Stomach (tissue), 8 donors: ENCODE measurements at regions not wholly inside any gene's neighbourhood (a gene's known extent, or its start where the extent isn't known, plus 50 kb on each side); places are given as distances from the start of the nearest gene placed in this dataset.
"Not testable (repeated sequence)": the region's sequence is repeated elsewhere in the genome, so short reads cannot be mapped to it uniquely, and the experiment has no call there.

Experiments used
- DNase-seq, 2 donors: peaks; one replicate each; pipeline versions ENCODE4 v3.0.0 to v3.0.0-alpha.2; 2013 to 2019
- H3K27ac ChIP-seq, 5 donors: fragments of 200-600 bp in 4 of 5; sonication (generic) in 4 of 5; one replicate each; pipeline ENCODE4 v1.5.1; 2013 to 2019; ENCODE audit warnings: mild to moderate bottlenecking in 1 of 5, moderate library complexity in 1 of 5
- H3K27me3 ChIP-seq, 3 donors: fragments of 200-600 bp; sonication (generic); one replicate each; pipeline ENCODE4 v1.5.1; 2017 to 2019; ENCODE audit warnings: mixed run types in 1 of 3
- H3K36me3 ChIP-seq, 4 donors: fragments of 200-600 bp; sonication (generic); 1 replicate in 3 of 4; 2 replicates in 1 of 4; pipeline ENCODE4 v1.5.1; 2016 to 2019
- H3K4me1 ChIP-seq, 4 donors: fragments of 200-600 bp; sonication (generic); one replicate each; pipeline ENCODE4 v1.5.1; 2016 to 2019
- H3K4me3 ChIP-seq, 4 donors: fragments of 200-600 bp; sonication (generic) in 3 of 4; one replicate each; pipeline ENCODE4 v1.5.1; 2016 to 2019; ENCODE audit warnings: mild to moderate bottlenecking in 1 of 4
- H3K9me3 ChIP-seq, 4 donors: fragments of 200-600 bp; sonication (generic); one replicate each; pipeline ENCODE4 v1.5.1; 2016 to 2019
- EP300 ChIP-seq: sonication (generic); formaldehyde crosslinking; IDR thresholded peaks from one replicate; pipeline ENCODE4 v1.6.1; 2017; ENCODE audit warnings: antibody characterized with exemption
- POLR2A ChIP-seq, 4 donors: fragments of 450-650 bp; IDR thresholded peaks; one replicate each; pipeline ENCODE4 v1.6.1; 2016; ENCODE audit warnings: antibody characterized with exemption in 4 of 4, control low read depth in 2 of 4, mild to moderate bottlenecking in 1 of 4, moderate library complexity in 1 of 4
- POLR2AphosphoS5 ChIP-seq, 3 donors: sonication (generic); formaldehyde crosslinking; IDR thresholded peaks; one replicate each; pipeline ENCODE4 v1.6.1; 2016; ENCODE audit warnings: antibody characterized with exemption in 3 of 3
- WGBS, 5 donors: extraction: QIAGEN DNeasy Blood & Tissue Kit in 3 of 5; methylation state at CpG; one replicate each; pipeline versions ENCODE4 v1.1.5 to v1.1.7; 2013 to 2018; 5-methylcytosine and 5-hydroxymethylcytosine counted together
- intact Hi-C: fragments of 100-400 bp; cut with DNase I; formaldehyde crosslinking; loops from one replicate; pipeline ENCODE4 v1.15.1; 2023; ENCODE audit warnings: low total_unique reads
- TF ChIP-seq, protein P1 (sequence below), 7 experiments: fragments of 450-650 bp in 4 of 7; fragments of 200-600 bp in 3 of 7; sonication (generic) in 3 of 7; IDR thresholded peaks; one replicate each; pipeline ENCODE4 v1.5.1; 2016 to 2019; ENCODE audit warnings: antibody characterized with exemption in 7 of 7, control low read depth in 2 of 7, mild to moderate bottlenecking in 1 of 7
- donor health status: healthy with polysubstance abuse.
- donor health status: Bipolar disorder and iron deficiency.
- donor health status: healthy.

GRCh38 chr17:72569148-72569946, 448.5 kb downstream of the SOX9 start:
- peak overlapping the region in 1 of 5 donors; percentile 24 for H3K27ac ChIP-seq
- intact Hi-C loops: loop anchor here (10.0 kb wide), 1 partner anchor 585 kb away; no protein-coding TSS in a partner anchor

DNA sequence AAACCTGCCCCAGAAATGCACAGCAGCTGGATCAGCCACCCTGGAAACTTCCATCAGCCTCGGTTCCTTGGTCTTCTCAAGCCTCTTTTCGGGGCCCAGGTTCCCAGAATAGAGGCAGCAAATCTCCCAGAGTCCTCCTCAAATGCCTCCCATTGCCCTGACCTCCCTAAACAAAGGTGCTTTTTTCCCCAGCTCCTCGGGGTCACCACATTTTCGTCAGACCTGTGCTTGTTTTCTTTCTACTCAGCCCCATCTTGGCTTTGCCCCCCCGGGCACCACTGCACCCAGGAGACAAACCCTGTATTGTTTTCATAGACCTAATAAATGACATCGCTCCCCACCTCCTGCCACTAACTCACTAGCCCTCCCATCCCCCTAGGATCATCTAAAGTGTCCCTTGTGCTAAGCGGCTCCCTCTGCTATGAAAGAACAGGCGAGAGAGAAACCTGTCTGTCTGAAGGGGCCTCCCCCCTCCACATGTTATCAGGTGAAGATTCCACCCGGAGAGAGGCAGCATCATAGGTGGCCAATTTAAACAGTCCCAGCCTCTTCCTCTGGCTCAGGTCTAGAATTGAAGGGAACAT, 451.1 kb downstream of the SOX9 start:
- no peak overlapping the region for H3K4me3 ChIP-seq
- intact Hi-C loops: no loop called here
- DNase-seq: no peak
- TF ChIP-seq EP300: no peak
- TF ChIP-seq, protein P1, sequence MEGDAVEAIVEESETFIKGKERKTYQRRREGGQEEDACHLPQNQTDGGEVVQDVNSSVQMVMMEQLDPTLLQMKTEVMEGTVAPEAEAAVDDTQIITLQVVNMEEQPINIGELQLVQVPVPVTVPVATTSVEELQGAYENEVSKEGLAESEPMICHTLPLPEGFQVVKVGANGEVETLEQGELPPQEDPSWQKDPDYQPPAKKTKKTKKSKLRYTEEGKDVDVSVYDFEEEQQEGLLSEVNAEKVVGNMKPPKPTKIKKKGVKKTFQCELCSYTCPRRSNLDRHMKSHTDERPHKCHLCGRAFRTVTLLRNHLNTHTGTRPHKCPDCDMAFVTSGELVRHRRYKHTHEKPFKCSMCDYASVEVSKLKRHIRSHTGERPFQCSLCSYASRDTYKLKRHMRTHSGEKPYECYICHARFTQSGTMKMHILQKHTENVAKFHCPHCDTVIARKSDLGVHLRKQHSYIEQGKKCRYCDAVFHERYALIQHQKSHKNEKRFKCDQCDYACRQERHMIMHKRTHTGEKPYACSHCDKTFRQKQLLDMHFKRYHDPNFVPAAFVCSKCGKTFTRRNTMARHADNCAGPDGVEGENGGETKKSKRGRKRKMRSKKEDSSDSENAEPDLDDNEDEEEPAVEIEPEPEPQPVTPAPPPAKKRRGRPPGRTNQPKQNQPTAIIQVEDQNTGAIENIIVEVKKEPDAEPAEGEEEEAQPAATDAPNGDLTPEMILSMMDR (IDR thresholded peaks at IDR 0.05): no peak
- TF ChIP-seq POLR2AphosphoS5 (IDR thresholded peaks at IDR 0.05): no peak
- no peak for TF ChIP-seq POLR2A (IDR thresholded peaks at IDR 0.05)
- 63 to 78% (median 73%) methylated on average over 9 of the region's 9 CpGs for WGBS, 5 donors
- peaks cover 0 to 13% (median 0%) of the 10 kb centered on the region in 3 donors for H3K27me3 ChIP-seq
- peaks cover 11 to 45% (median 25%) of the 10 kb centered on the region in 4 donors for H3K4me1 ChIP-seq
- H3K9me3 ChIP-seq: no peaks in the 10 kb centered on the region
- no peaks in the 10 kb centered on the region for H3K36me3 ChIP-seq
- H3K27ac ChIP-seq: no peak overlapping the region

More at GRCh38 chr17:72569148-72569946, 448.5 kb downstream of the SOX9 start:
- Histone ChIP-seq H3K4me3 (no peak overlapping the region), H3K27me3 (peaks cover 0 to 4% (median 0%) of the 10 kb centered on the region in 3 donors), H3K9me3 (no peaks in the 10 kb centered on the region), H3K36me3 (no peaks in the 10 kb centered on the region), H3K4me1 (peaks cover 11 to 34% (median 17%) of the 10 kb centered on the region in 4 donors)
- no peak for TF ChIP-seq POLR2A (IDR thresholded peaks at IDR 0.05)
- TF ChIP-seq, protein P1 (IDR thresholded peaks at IDR 0.05): no peak
- TF ChIP-seq EP300: no peak
- no peak for TF ChIP-seq POLR2AphosphoS5 (IDR thresholded peaks at IDR 0.05)
- 30 to 39% (median 37%) methylated on average over 19 of the region's 19 CpGs for WGBS, 5 donors
- DNase-seq: peak; percentile 65 to 71

DNA sequence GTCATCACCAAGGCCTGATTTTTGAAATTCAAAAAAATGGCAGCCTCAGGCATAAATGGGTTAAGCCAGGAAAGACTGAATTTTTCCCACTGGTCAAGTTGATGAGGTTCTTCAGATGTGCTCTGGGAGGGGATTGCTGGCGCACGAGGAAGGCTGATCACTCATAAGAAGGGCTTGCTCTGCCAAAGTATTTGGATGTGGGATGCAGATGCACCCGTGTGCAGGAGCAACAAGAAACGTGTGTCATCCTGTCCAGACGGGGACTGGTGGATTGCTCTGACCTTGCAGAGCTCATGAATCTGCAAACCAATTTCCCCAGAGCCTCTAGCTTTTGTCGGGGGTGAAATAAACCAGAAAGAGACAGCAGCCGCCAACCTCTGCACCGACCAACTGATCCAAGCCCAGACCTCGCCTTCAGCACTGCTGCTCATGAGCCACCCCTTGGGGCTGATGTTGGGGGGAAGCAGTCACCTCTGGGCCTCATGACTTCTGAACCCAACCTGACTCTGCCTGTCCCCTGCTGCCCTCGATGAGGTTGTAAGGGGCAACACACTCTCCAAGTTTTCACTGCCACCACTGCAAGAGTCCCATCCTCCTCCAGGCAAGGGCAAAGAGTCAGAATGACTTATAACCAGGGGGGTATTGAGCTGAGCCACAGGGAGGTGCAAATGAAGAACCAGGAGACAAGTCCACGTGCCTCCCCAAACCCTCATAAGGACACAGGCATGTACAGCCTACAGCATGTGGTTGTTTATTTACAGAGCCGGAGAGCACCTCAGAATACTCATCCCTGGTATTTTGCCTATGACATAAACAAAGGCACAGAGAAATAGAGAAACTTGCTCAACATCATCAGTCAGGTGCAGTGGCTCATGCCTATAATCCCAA, 452.0 kb downstream of the SOX9 start:
- Histone ChIP-seq H3K4me1 (peaks cover 11 to 39% (median 23%) of the 10 kb centered on the region in 4 donors), H3K9me3 (no peaks in the 10 kb centered on the region), H3K27me3 (peaks cover 0 to 13% (median 0%) of the 10 kb centered on the region in 3 donors), H3K36me3 (no peaks in the 10 kb centered on the region), H3K4me3 (no peak overlapping the region), H3K27ac (no peak overlapping the region)
- TF ChIP-seq EP300 (no peak), POLR2A (IDR thresholded peaks at IDR 0.05) (no peak), POLR2AphosphoS5 (IDR thresholded peaks at IDR 0.05) (no peak)
- TF ChIP-seq, protein P1 (IDR thresholded peaks at IDR 0.05): no peak
- DNase-seq: no peak
- intact Hi-C loops: no loop called here
- WGBS, 5 donors: 70 to 85% (median 78%) methylated on average over 9 to 12 of the region's 12 CpGs

DNA sequence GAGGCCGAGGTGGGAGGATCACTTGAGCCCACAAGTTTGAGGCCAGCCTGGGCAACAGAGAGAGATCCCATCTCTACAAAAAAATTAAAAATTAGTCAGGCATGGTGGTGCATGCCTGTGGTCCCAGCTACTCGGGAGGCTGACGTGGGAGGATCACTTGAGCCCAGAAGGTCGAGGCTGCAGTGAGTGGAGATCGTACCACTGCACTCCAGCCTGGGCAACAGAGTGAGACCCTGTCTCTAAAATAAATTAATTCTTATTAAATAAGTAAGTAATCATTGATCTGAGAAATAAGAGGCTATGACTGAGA, 452.6 kb downstream of the SOX9 start:
- H3K27me3 ChIP-seq: peaks cover 0 to 13% (median 0%) of the 10 kb centered on the region in 3 donors
- WGBS, 5 donors: 89 to 95% (median 92%) methylated on average over 5 of the region's 5 CpGs
- peaks cover 11 to 34% (median 23%) of the 10 kb centered on the region in 4 donors for H3K4me1 ChIP-seq
- H3K27ac ChIP-seq, intact Hi-C loops, H3K9me3 ChIP-seq, H3K4me3 ChIP-seq, DNase-seq, H3K36me3 ChIP-seq: not testable (repeated sequence)
